Colonic mucosa (tissue), 4 donors: ENCODE measurements at regions not wholly inside any gene's neighbourhood (a gene's known extent, or its start where the extent isn't known, plus 50 kb on each side); places are given as distances from the start of the nearest gene placed in this dataset.

Experiments used
- DNase-seq: peaks from one replicate; pipeline ENCODE4 v3.0.0-alpha.2; 2020
- H3K27ac ChIP-seq: fragments of 200-600 bp; one replicate; pipeline ENCODE4 v1.8.0; 2021
- H3K27me3 ChIP-seq: fragments of 200-600 bp; one replicate; pipeline ENCODE4 v1.8.0; 2021
- H3K36me3 ChIP-seq: fragments of 200-600 bp; one replicate; pipeline ENCODE4 v1.8.0; 2021
- H3K4me1 ChIP-seq: fragments of 200-600 bp; one replicate; pipeline ENCODE4 v1.8.0; 2021; ENCODE audit warnings: mild to moderate bottlenecking
- H3K4me3 ChIP-seq: fragments of 200-600 bp; one replicate; pipeline ENCODE4 v1.8.0; 2021
- H3K9ac ChIP-seq, 2 donors: one replicate each; pipeline ENCODE4 v1.7.0; 2013; ENCODE audit warnings: control low read depth in 2 of 2, low read depth in 2 of 2, low read length in 2 of 2
- H3K9me3 ChIP-seq: fragments of 200-600 bp; one replicate; pipeline ENCODE4 v1.8.0; 2021
- intact Hi-C: fragments of 100-400 bp; cut with DNase I; formaldehyde crosslinking; loops from one replicate; pipeline ENCODE4 v1.14.1; 2022
- TF ChIP-seq, protein P1 (sequence below): fragments of 200-600 bp; IDR thresholded peaks from one replicate; pipeline ENCODE4 v1.8.0; 2022; ENCODE audit warnings: antibody characterized with exemption, mild to moderate bottlenecking
- donor health status: healthy.
- donor health status: DM: no; HTN: no; CAD: no.
- donor health status: DM: no; HTN: no; CAD: no.

DNA sequence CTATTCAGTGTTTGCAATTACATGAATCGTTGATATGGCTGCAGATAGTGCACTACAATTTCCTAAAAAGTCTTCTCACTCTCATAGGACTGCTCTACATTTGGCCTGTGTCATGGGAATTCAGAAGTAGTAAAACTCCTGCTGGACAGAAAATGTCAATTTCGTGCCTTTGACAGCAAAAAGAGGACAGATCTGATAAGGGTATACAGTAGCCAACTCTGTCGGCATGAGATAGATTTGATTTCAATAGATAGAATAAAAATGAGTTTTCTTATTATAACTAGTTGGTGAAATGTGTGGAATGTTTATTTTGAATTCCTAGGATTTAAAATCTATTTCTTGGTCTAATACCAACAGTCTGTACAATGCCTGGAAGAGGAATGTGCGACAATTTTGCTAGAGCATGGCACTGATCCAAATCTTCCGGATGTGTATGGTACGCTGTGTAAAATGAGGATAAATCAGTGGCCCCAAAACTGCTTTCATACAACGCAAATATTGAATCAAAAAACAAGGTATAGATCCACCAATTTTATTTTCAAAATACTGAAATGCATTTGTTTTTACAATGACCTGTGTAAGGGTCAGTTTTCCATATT is 133.5 kb upstream of the CDK13 start:
- Histone ChIP-seq H3K27me3 (no peaks in the 10 kb centered on the region), H3K9ac (no peak overlapping the region), H3K4me3 (no peak overlapping the region), H3K9me3 (no peaks in the 10 kb centered on the region), H3K36me3 (no peaks in the 10 kb centered on the region), H3K27ac (no peak overlapping the region), H3K4me1 (no peaks in the 10 kb centered on the region)
- DNase-seq: no peak
- intact Hi-C loops: no loop called here
- TF ChIP-seq, protein P1, sequence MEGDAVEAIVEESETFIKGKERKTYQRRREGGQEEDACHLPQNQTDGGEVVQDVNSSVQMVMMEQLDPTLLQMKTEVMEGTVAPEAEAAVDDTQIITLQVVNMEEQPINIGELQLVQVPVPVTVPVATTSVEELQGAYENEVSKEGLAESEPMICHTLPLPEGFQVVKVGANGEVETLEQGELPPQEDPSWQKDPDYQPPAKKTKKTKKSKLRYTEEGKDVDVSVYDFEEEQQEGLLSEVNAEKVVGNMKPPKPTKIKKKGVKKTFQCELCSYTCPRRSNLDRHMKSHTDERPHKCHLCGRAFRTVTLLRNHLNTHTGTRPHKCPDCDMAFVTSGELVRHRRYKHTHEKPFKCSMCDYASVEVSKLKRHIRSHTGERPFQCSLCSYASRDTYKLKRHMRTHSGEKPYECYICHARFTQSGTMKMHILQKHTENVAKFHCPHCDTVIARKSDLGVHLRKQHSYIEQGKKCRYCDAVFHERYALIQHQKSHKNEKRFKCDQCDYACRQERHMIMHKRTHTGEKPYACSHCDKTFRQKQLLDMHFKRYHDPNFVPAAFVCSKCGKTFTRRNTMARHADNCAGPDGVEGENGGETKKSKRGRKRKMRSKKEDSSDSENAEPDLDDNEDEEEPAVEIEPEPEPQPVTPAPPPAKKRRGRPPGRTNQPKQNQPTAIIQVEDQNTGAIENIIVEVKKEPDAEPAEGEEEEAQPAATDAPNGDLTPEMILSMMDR: no peak

DNA sequence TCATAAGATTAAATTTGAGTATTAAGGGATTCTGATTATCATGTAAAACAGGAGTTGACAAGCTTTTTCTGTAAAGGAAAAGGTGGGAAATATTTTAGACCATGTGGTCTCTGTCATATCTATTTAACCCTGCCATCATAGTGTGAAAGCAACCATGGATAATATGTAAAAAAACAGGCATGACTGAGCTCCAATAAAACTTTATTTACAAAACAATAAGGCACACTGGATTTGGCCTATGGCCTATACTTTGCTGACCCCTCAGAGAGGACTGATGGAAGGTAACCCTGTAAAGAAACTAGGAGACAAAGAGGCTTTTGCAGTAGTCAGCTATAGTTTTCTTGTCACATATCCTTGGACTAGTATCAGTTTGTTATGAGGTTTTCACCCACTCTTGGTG is 130.5 kb upstream of the CDK13 start:
- H3K9me3 ChIP-seq: no peaks in the 10 kb centered on the region
- intact Hi-C loops: no loop called here

DNA sequence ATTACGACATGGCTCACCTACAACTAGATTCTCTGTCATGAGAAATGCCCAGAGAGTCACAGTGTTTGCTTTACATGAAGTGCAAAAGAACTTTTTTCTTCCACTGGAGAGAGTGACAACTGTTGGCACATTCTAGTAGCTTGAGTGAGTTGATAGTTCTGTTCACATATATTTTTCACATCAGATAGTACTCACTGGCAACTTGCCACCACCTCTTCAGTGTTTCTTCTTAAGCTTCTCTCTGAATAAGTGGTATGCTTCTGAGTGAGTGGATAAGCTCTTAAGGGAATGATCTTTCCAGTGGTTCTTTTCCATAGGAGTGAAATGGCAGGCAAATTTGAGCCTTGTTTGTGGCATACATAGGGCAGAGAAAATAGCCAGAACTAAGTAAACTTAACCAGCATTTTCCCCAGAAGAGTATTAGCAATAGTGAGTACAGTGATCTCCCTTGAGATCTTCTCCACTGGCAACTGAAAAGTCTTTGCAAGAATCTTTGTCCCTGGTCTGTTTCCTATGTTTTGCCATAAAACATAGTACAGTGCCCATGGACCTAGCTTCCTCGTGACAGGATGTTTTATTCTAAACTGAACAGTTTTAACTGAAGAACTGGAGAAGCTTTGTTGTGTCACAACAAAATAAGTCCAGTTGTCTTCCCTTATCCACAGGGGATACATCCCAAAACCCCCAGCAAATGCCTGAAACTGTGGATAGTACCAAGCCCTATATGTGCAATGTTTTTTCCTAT is 125.4 kb upstream of the CDK13 start:
- Histone ChIP-seq H3K4me3 (no peak overlapping the region), H3K27ac (no peak overlapping the region), H3K9me3 (no peaks in the 10 kb centered on the region), H3K36me3 (no peaks in the 10 kb centered on the region), H3K4me1 (no peaks in the 10 kb centered on the region), H3K9ac (no peak overlapping the region), H3K27me3 (no peaks in the 10 kb centered on the region)
- intact Hi-C loops: no loop called here
- TF ChIP-seq, protein P1: no peak
- no peak for DNase-seq

More for the DNA sequence above, 130.5 kb upstream of the CDK13 start:
- TF ChIP-seq, protein P1: no peak
- Histone ChIP-seq H3K27me3 (no peaks in the 10 kb centered on the region), H3K9ac (no peak overlapping the region), H3K36me3 (no peaks in the 10 kb centered on the region), H3K4me3 (no peak overlapping the region), H3K27ac (no peak overlapping the region), H3K4me1 (no peaks in the 10 kb centered on the region)
- no peak for DNase-seq

DNA sequence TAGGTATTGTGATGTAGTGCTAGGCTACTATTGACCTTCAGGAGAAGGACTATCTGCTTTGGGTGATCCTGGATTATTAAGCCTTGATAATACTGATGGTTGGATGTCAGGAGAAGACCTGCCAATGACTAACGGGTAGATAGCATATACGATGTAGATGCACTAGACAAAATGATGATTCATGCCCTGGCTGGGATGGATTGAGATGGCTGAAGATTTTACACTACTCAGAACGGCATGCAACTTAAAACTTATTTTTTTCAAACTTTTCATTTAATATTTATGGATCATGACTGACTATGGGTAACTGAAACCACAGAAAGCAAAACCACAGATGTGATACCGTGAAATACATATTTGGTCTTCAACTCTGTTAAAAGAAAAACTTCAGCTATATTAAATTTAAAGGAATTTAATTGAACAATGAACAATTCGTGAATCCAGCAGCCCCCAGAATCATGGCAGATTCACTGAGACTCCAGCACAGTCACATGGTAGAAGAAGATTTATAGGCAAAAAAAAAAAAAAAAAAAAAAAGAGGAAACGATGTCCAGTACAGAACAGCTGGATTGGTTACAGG is 124.6 kb upstream of the CDK13 start:
- H3K36me3 ChIP-seq: no peaks in the 10 kb centered on the region
- no peaks in the 10 kb centered on the region for H3K9me3 ChIP-seq
- intact Hi-C loops: no loop called here
- DNase-seq: no peak
- TF ChIP-seq, protein P1: no peak
- H3K4me1 ChIP-seq: no peaks in the 10 kb centered on the region
- no peak overlapping the region for H3K27ac ChIP-seq
- H3K9ac ChIP-seq: no peak overlapping the region
- H3K27me3 ChIP-seq: no peaks in the 10 kb centered on the region
- no peak overlapping the region for H3K4me3 ChIP-seq

DNA sequence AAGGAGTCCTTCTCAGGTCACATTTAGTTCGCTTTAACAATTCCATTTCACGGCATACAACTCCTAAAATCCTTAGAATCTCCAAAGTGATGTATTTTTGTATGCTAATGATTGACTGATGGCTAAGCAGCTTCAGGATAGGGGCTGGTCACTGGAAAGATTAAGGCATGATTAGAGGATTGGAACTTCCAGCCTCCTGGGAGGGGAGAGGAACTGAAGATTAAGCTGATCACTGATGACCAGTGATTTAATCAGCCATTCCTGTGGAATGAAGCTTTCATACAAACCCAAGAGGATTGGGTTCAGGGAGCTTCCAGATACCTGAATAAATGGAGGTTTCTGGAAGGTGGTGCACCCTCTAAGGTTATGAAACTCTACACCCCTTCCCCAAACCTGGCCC is 123.9 kb upstream of the CDK13 start:
- H3K27me3 ChIP-seq: no peaks in the 10 kb centered on the region
- no peaks in the 10 kb centered on the region for H3K9me3 ChIP-seq
- H3K4me1 ChIP-seq: no peaks in the 10 kb centered on the region
- intact Hi-C loops: no loop called here
- TF ChIP-seq, protein P1: no peak
- no peaks in the 10 kb centered on the region for H3K36me3 ChIP-seq
- H3K4me3 ChIP-seq: no peak overlapping the region
- no peak overlapping the region for H3K9ac ChIP-seq
- no peak for DNase-seq
- H3K27ac ChIP-seq: no peak overlapping the region
